NB4 (cell line): ENCODE measurements at regions not wholly inside any gene's neighbourhood (a gene's known extent, or its start where the extent isn't known, plus 50 kb on each side); places are given as distances from the start of the nearest gene placed in this dataset.

ENCODE experiments used
- DNase-seq: peaks from one replicate; pipeline ENCODE4 v3.0.0; 2010; ENCODE audit warnings: low read depth
- H3K4me3 ChIP-seq: one replicate; pipeline ENCODE4 v1.5.1; 2011; ENCODE audit warnings: mild to moderate bottlenecking, low read depth, low read length, moderate library complexity
- CTCF ChIP-seq: IDR thresholded peaks from one replicate; pipeline ENCODE4 v1.5.1; 2012; ENCODE audit warnings: low read depth, low read length
- MAX ChIP-seq: IDR thresholded peaks from 2 replicates; pipeline ENCODE4 v1.6.1; 2011; ENCODE audit warnings: low read depth, low read length
- MYC ChIP-seq: IDR thresholded peaks from 2 replicates; pipeline ENCODE4 v1.6.1; 2011; ENCODE audit warnings: low read depth, low read length
- POLR2A ChIP-seq: IDR thresholded peaks from 2 replicates; pipeline ENCODE4 v1.6.1; 2011; ENCODE audit warnings: mild to moderate bottlenecking; ENCODE audit not compliant: insufficient read length; ENCODE audit errors: extremely low read depth

- H3K4me3 ChIP-seq = no peak overlapping the region
- no peak for TF ChIP-seq CTCF
- no peak for TF ChIP-seq MYC
- no peak for TF ChIP-seq MAX
- no peak for TF ChIP-seq POLR2A
- DNase-seq = no peak
Measured at GRCh38 chr12:88982694-88983093, 369.6 kb downstream of the DUSP6 start.

GRCh38 chr12:88977115-88977514 lies 375.2 kb downstream of the DUSP6 start:
- TF ChIP-seq POLR2A (no peak), CTCF (no peak), MAX (no peak), MYC (no peak)
- H3K4me3 ChIP-seq = no peak overlapping the region
- DNase-seq = no peak

GRCh38 chr12:88973998-88974397 lies 378.3 kb downstream of the DUSP6 start:
- DNase-seq = no peak
- H3K4me3 ChIP-seq = no peak overlapping the region
- TF ChIP-seq MYC = no peak
- TF ChIP-seq MAX = no peak
- TF ChIP-seq POLR2A = no peak
- TF ChIP-seq CTCF = no peak

GRCh38 chr12:88970740-88971139 lies 381.6 kb downstream of the DUSP6 start:
- no peak overlapping the region for H3K4me3 ChIP-seq
- DNase-seq = no peak
- TF ChIP-seq MAX = no peak
- TF ChIP-seq CTCF = no peak
- TF ChIP-seq POLR2A = no peak
- TF ChIP-seq MYC = no peak

GRCh38 chr12:88969127-88969526 lies 383.2 kb downstream of the DUSP6 start:
- no peak for DNase-seq
- no peak overlapping the region for H3K4me3 ChIP-seq
- TF ChIP-seq CTCF (no peak), MYC (no peak), MAX (no peak), POLR2A (no peak)
